ENCODE measurements at regions not wholly inside any gene's neighbourhood (a gene's known extent, or its start where the extent isn't known, plus 50 kb on each side); places are given as distances from the start of the nearest gene placed in this dataset.
"Not testable (repeated sequence)": the region's sequence is repeated elsewhere in the genome, so short reads cannot be mapped to it uniquely, and the experiment has no call there.

GRCh38 chr6:141848029-141848890 is 284.5 kb upstream of the GJE1 start:
- Histone ChIP-seq H3K27me3 (replicated peaks; ENCODE audit: control insufficient read depth, insufficient read depth, low read length, poor library complexity, severe bottlenecking) (no peaks in the 10 kb centered on the region), H3K27ac (ENCODE audit: insufficient read depth, low read length, poor library complexity, severe bottlenecking) (no peak overlapping the region), H3K4me1 (ENCODE audit: control insufficient read depth, insufficient read depth, low read length, poor library complexity, severe bottlenecking) (no peaks in the 10 kb centered on the region), H3K9me3 (ENCODE audit: control insufficient read depth, low read length) (no peaks in the 10 kb centered on the region), H3K36me3 (ENCODE audit: control insufficient read depth, insufficient read depth, low read length) (no peaks in the 10 kb centered on the region), H3K4me3 (ENCODE audit: insufficient read depth, low read depth, low read length, poor library complexity, severe bottlenecking) (no peak overlapping the region)
- DNase-seq: peak in 2 of 3 donors; percentile 1 to 18

DNA sequence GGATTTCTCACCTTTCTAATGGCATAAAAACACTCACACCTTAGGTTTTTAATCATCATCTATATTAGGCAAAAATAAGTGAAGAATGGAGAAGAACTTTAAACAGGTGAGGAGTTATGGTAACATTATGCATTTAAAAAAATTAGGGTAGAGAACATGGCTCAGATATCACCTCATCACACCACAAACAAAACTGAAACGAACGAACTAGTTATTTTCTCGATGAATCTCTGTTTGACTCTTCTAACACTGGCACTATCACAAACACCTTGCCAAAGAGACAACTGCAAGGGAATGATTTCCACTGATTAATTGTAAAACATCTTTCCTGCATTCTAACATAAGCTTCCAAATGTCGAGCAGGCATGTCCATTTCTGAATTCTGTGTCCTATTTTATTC is 286.1 kb upstream of the GJE1 start:
- no peak for DNase-seq
- Histone ChIP-seq H3K36me3 (ENCODE audit: control insufficient read depth, insufficient read depth, low read length) (no peaks in the 10 kb centered on the region), H3K9me3 (ENCODE audit: control insufficient read depth, low read length) (no peaks in the 10 kb centered on the region), H3K27ac (ENCODE audit: insufficient read depth, low read length, poor library complexity, severe bottlenecking) (peak overlapping the region; percentile 2), H3K4me3 (ENCODE audit: insufficient read depth, low read depth, low read length, poor library complexity, severe bottlenecking) (no peak overlapping the region), H3K27me3 (replicated peaks; ENCODE audit: control insufficient read depth, insufficient read depth, low read length, poor library complexity, severe bottlenecking) (no peaks in the 10 kb centered on the region), H3K4me1 (ENCODE audit: control insufficient read depth, insufficient read depth, low read length, poor library complexity, severe bottlenecking) (no peaks in the 10 kb centered on the region)

DNA sequence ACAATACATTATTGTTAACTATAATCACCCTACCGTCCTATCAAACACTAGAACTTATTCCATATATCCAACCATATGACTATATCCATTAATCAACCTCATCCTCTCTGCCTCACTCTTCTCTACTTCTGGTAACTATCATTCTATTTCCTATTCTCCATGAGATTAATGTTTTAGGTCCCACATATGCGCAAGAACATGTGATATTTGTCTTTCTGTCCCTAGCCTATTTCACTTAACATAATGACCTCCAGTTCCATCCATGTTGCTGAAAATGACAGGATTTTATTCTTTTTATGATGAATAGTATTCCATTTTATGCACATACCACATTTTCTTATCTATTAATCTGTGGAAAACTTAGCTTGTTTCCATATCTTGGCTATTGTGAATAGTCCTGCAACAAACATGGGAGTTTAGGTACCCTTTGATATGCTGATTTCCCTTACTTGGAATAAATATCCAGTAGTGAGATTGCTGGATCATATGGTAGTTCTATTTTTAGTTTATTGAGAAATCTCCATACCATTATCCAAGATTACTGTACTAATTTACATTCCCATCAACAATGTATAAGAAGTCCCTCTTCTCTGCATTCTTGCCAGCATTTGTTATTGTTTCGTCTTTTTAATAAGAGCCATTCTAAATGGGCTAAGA is 289.4 kb upstream of the GJE1 start:
- Histone ChIP-seq H3K9me3 (ENCODE audit: control insufficient read depth, low read length) (no peaks in the 10 kb centered on the region), H3K4me1 (ENCODE audit: control insufficient read depth, insufficient read depth, low read length, poor library complexity, severe bottlenecking) (no peaks in the 10 kb centered on the region), H3K27me3 (replicated peaks; ENCODE audit: control insufficient read depth, insufficient read depth, low read length, poor library complexity, severe bottlenecking) (no peaks in the 10 kb centered on the region), H3K36me3 (ENCODE audit: control insufficient read depth, insufficient read depth, low read length) (no peaks in the 10 kb centered on the region), H3K27ac (ENCODE audit: insufficient read depth, low read length, poor library complexity, severe bottlenecking) (no peak overlapping the region), H3K4me3 (ENCODE audit: insufficient read depth, low read depth, low read length, poor library complexity, severe bottlenecking) (no peak overlapping the region)
- DNase-seq: no peak

DNA sequence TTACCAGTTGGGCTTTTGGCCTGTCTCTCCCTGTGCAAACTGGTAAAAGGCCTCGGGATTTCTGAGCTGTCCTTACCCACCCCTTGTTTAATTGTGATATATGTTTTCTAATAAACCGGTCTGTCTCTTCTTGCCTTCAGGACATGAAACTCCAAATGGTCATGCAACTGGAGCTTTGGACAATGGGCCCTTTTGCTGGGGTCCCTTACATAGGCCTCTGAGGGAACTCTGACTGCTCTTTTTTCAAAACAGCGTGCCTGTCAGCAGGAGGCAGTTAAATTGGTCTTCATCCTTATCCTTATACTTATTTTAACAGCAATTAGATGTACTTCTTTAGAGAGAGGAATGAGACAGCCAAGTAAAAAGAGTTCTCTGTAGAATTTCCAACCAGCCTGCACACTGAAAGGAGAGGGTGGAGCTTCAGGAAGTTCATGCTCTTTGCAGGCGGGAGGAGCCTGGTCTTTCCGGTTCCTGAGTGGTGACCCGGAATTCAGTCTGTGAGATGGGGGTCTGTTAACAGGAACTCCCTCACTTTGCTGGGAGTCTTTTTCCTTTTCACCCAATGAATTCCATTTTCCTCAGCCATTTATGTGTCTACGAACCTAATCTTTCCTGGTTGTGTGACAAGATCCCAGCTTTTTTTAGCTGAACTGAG is 299.6 kb upstream of the GJE1 start:
- no peaks in the 10 kb centered on the region for H3K36me3 ChIP-seq (ENCODE audit: control insufficient read depth, insufficient read depth, low read length)
- no peaks in the 10 kb centered on the region for H3K4me1 ChIP-seq (ENCODE audit: control insufficient read depth, insufficient read depth, low read length, poor library complexity, severe bottlenecking)
- no peak overlapping the region for H3K4me3 ChIP-seq (ENCODE audit: insufficient read depth, low read depth, low read length, poor library complexity, severe bottlenecking)
- DNase-seq: no peak
- H3K27me3 ChIP-seq (replicated peaks; ENCODE audit: control insufficient read depth, insufficient read depth, low read length, poor library complexity, severe bottlenecking): no peaks in the 10 kb centered on the region
- H3K9me3 ChIP-seq (ENCODE audit: control insufficient read depth, low read length): no peaks in the 10 kb centered on the region
- no peak overlapping the region for H3K27ac ChIP-seq (ENCODE audit: insufficient read depth, low read length, poor library complexity, severe bottlenecking)

DNA sequence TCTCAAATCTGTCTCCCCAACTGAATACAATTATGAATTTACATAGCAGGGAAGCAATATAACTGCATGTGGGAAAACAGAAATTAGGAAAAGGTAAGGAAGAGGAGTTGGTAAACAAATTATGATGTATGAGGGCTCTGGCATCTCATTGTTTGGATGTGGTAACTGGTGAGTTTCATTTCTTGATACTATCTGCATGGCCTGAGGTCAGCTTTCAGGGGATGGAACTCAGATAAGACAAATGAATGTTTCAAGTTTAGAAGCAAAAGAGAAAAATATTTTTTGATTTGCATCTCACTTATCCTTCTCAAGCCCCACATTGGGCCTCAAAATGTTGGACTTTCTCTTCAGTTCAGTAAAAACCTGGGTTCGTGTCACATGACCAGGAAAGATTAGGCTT is 302.2 kb upstream of the GJE1 start:
- Histone ChIP-seq H3K27me3 (replicated peaks; ENCODE audit: control insufficient read depth, insufficient read depth, low read length, poor library complexity, severe bottlenecking) (no peaks in the 10 kb centered on the region), H3K9me3 (ENCODE audit: control insufficient read depth, low read length) (no peaks in the 10 kb centered on the region)
- no peak for DNase-seq

GRCh38 chr6:141829566-141830360 is 303.0 kb upstream of the GJE1 start:
- Histone ChIP-seq H3K36me3 (ENCODE audit: control insufficient read depth, insufficient read depth, low read length) (no peaks in the 10 kb centered on the region), H3K9me3 (ENCODE audit: control insufficient read depth, low read length) (no peaks in the 10 kb centered on the region), H3K27me3 (replicated peaks; ENCODE audit: control insufficient read depth, insufficient read depth, low read length, poor library complexity, severe bottlenecking) (no peaks in the 10 kb centered on the region), H3K4me3 (ENCODE audit: insufficient read depth, low read depth, low read length, poor library complexity, severe bottlenecking) (no peak overlapping the region), H3K4me1 (ENCODE audit: control insufficient read depth, insufficient read depth, low read length, poor library complexity, severe bottlenecking) (no peaks in the 10 kb centered on the region), H3K27ac (ENCODE audit: insufficient read depth, low read length, poor library complexity, severe bottlenecking) (no peak overlapping the region)
- DNase-seq: no peak

More for the DNA sequence above, 302.2 kb upstream of the GJE1 start:
- Histone ChIP-seq H3K4me1 (ENCODE audit: control insufficient read depth, insufficient read depth, low read length, poor library complexity, severe bottlenecking) (no peaks in the 10 kb centered on the region), H3K4me3 (ENCODE audit: insufficient read depth, low read depth, low read length, poor library complexity, severe bottlenecking) (no peak overlapping the region), H3K27ac (ENCODE audit: insufficient read depth, low read length, poor library complexity, severe bottlenecking) (no peak overlapping the region), H3K36me3 (ENCODE audit: control insufficient read depth, insufficient read depth, low read length) (no peaks in the 10 kb centered on the region)

GRCh38 chr6:141824350-141824749 is 308.4 kb upstream of the GJE1 start:
- no peaks in the 10 kb centered on the region for H3K27me3 ChIP-seq (replicated peaks; ENCODE audit: control insufficient read depth, insufficient read depth, low read length, poor library complexity, severe bottlenecking)
- no peak for DNase-seq
- no peak overlapping the region for H3K27ac ChIP-seq (ENCODE audit: insufficient read depth, low read length, poor library complexity, severe bottlenecking)
- no peaks in the 10 kb centered on the region for H3K9me3 ChIP-seq (ENCODE audit: control insufficient read depth, low read length)
- no peaks in the 10 kb centered on the region for H3K36me3 ChIP-seq (ENCODE audit: control insufficient read depth, insufficient read depth, low read length)
- H3K4me1 ChIP-seq (ENCODE audit: control insufficient read depth, insufficient read depth, low read length, poor library complexity, severe bottlenecking): no peaks in the 10 kb centered on the region
- no peak overlapping the region for H3K4me3 ChIP-seq (ENCODE audit: insufficient read depth, low read depth, low read length, poor library complexity, severe bottlenecking)

DNA sequence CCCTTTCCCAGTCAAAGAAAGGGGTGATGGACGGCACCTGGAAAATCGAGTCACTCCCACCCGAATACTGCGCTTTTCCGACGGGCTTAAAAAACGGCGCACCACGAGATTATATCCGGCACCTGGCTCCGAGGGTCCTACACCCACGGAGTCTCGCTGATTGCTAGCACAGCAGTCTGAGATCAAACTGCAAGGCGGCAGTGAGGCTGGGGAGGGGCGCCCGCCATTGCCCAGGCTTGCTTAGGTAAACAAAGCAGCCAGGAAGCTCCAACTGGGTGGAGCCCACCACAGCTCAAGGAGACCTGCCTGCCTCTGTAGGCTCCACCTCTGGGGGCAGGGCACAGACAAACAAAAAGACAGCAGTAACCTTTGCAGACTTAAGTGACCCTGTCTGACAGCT is 317.7 kb upstream of the GJE1 start:
- not testable (repeated sequence) for H3K4me1 ChIP-seq (ENCODE audit: control insufficient read depth, insufficient read depth, low read length, poor library complexity, severe bottlenecking); DNase-seq; H3K27me3 ChIP-seq (replicated peaks; ENCODE audit: control insufficient read depth, insufficient read depth, low read length, poor library complexity, severe bottlenecking); H3K9me3 ChIP-seq (ENCODE audit: control insufficient read depth, low read length); H3K27ac ChIP-seq (ENCODE audit: insufficient read depth, low read length, poor library complexity, severe bottlenecking); H3K4me3 ChIP-seq (ENCODE audit: insufficient read depth, low read depth, low read length, poor library complexity, severe bottlenecking); H3K36me3 ChIP-seq (ENCODE audit: control insufficient read depth, insufficient read depth, low read length)

DNA sequence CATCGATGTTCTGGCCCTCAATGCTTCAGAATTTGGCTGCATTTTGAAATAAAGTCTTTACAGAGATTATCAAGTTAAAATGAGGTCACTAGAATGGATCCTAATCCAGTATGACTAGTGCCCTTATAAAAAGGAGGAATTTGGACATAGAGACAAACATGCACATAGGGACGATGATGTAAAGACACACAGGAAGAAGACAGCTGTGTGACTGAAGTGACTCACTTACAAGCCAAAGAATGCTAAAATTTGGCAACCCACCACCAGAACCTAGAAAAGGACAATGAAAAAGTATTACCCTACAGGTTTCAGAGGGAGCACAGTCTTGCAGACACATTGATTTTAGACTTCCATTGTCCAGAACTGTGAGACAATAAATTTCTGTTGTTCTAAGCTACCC is 322.8 kb upstream of the GJE1 start:
- Histone ChIP-seq H3K4me3 (ENCODE audit: insufficient read depth, low read depth, low read length, poor library complexity, severe bottlenecking) (no peak overlapping the region), H3K27ac (ENCODE audit: insufficient read depth, low read length, poor library complexity, severe bottlenecking) (no peak overlapping the region), H3K36me3 (ENCODE audit: control insufficient read depth, insufficient read depth, low read length) (no peaks in the 10 kb centered on the region), H3K9me3 (ENCODE audit: control insufficient read depth, low read length) (no peaks in the 10 kb centered on the region), H3K4me1 (ENCODE audit: control insufficient read depth, insufficient read depth, low read length, poor library complexity, severe bottlenecking) (no peaks in the 10 kb centered on the region), H3K27me3 (replicated peaks; ENCODE audit: control insufficient read depth, insufficient read depth, low read length, poor library complexity, severe bottlenecking) (no peaks in the 10 kb centered on the region)
- DNase-seq: no peak

All from effector memory CD4-positive, alpha-beta T cell (primary cell).